Right renal pelvis (tissue), 4 donors: ENCODE measurements at regions not wholly inside any gene's neighbourhood (a gene's known extent, or its start where the extent isn't known, plus 50 kb on each side); places are given as distances from the start of the nearest gene placed in this dataset.

Source experiments
- DNase-seq, 4 donors: peaks; one replicate each; pipeline ENCODE4 v3.0.0-alpha.2; 2013; ENCODE audit warnings: low read depth in 4 of 4, low spot score in 3 of 4, missing footprints in 1 of 4

- no peak for DNase-seq
Observed at GRCh38 chr1:2932671-2933350, 88.5 kb upstream of the ACTRT2 start.

DNA sequence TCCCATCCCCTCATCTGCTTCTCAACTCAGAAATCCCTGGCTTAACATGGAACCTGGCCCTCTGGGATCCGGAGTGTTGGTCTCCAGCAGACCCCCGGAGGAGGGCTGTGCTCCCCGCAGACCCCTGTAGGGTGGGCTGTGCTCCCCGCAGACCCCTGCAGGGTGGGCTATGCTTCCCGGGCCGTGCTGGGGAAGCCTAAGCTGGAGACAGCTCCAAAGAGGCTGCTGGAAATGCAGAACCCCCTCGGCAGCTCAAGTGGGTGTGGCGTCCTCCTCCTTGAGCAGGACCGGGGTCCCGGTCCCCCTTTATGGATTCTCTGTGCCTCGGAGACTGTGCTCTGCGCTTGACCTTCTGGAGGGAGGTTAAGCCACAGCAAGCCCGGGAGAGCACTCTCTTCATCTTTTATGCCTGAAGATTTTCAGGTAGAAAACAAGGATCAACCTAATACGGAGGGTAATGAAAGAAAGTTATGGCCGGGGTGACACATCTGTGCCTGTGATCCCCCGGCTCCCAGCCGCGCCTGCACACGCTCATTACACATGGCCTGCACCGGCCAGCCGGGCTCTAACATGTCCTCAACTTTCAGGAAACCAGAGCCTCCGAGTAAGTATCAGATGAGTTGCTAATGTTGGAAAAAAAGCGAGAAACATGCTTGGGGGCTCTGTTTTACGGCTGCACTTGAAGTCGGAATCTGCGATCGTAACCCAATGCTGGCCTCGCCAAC lies 87.7 kb upstream of the ACTRT2 start:
- no peak for DNase-seq

- no peak for DNase-seq
Observed at GRCh38 chr1:2934156-2934540, 87.1 kb upstream of the ACTRT2 start.

- DNase-seq, result no peak
Observed at GRCh38 chr1:2934642-2935081, 86.6 kb upstream of the ACTRT2 start.

DNA sequence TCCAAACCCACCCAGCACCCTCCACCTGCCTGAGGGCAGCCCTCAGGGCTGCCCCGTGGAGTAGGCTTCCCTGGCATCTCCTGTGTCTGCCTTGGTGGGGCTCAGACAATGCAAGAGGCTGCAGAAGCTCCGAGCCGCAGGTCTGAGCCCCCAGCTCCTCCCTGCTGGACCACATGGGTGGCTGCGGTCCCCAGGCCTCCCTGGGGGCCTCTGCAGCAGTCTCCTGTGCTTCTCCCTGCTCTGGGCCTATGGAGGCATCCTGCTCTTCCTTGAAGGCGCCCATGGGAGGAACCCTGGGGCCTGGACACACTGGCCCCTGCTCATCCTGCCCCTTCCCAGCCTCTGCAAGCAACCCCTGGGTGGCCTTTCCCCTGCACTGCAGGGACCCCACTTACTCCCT lies 86.1 kb upstream of the ACTRT2 start:
- DNase-seq, result no peak

DNA sequence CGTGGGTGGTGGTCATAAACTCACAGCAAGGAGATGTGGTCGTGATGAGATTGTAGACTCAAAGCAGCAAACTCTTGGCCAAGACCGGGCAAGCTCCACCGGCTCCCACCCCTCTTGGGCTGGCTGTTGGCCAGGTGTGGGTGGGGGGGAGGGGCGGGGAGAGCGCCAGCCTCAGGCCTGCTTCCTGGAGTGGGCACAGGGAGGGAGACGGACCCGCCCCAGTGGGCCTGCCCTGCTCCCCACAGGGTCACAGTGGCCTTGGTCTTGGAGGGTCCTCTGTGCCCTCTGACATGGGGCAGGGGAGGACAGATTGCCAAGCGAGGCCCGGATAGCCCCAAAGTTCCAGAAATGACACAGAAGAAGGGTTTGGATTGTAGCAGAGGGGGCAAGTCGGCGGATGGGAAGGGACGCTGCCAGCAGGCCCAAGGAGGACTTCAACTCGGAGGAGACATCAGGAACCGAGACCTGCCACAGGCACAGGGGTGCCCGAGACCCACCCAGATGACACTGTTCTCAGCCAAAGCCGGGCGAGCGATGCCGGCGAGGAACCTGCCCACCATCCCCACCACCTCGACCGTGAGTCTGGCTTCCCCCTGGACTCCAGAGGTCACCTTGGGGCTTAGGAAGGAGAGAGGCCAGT lies 85.4 kb upstream of the ACTRT2 start:
- no peak for DNase-seq

DNA sequence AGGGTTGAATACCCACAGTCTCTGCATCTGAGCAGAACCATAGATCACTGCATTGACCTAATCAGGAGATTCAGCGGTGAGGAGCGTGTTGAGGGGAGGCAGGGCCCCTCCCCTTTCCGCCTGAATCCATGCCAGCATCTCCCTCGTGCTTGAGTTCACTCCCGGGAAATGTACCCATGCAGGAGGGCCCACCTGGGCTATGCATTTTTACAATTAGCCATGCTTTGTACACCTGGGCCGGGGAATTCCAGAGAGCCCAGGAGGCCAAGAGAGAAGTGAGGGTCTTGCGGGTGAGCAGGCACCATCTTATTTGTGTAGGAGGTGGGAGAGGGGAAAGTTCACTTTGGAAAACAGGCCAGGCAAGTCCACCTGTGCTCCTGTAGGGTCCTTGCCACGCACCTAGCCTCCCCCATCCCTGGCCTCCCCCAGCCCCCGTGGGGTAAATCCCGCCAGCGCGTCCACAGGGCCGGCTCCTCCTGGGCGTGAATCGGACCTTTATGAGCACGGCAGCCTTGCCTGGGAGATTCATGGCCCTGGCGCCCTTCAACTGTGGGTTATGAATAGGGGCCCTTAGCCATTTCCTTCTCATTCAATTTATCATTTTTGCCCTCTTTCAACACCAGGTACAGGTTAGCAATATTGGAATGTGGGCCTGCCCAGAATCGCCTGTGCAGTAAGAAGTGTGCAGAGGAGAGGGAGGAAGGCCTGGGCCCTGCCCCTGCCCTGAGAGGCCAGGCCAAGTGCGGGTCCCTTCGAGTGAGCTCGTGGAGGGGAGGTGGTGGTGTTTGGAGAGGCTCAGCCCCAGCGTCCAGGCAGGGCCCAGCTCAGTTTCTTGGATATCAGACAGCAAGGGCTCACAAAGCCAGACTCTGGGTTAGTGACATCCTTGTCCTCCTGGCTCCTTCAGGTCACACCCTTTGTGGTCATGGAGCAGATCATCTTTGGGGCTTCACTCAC lies 84.4 kb upstream of the ACTRT2 start:
- no peak for DNase-seq

- no peak for DNase-seq
Observed at GRCh38 chr1:2937805-2938204, 83.5 kb upstream of the ACTRT2 start.

- no peak for DNase-seq
Observed at GRCh38 chr1:2939041-2939552, 82.2 kb upstream of the ACTRT2 start.

GRCh38 chr1:2940178-2940577 lies 81.1 kb upstream of the ACTRT2 start:
- DNase-seq, result no peak

- DNase-seq, result no peak
Observed at GRCh38 chr1:2941040-2941439, 80.2 kb upstream of the ACTRT2 start.

DNA sequence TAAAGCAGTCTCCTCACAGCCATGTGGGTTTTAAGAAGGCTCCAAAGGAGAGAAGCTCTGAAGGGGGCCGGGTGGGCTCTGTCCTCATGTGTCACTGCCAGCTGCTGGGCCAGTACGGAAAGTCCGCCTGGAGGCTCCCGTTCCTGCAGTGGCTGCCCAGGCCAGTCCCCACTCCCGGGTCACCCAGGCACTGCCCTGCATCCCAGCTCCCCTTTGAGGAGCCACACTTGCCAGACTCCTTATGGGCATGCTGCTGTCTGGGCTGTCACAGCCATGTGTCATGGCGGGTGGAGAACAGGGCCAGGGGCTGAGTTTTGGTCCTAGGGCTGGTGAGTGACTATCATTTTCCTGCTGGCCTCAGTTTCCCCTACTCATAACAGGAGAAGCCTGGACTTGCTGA lies 79.4 kb upstream of the ACTRT2 start:
- DNase-seq, result no peak

DNA sequence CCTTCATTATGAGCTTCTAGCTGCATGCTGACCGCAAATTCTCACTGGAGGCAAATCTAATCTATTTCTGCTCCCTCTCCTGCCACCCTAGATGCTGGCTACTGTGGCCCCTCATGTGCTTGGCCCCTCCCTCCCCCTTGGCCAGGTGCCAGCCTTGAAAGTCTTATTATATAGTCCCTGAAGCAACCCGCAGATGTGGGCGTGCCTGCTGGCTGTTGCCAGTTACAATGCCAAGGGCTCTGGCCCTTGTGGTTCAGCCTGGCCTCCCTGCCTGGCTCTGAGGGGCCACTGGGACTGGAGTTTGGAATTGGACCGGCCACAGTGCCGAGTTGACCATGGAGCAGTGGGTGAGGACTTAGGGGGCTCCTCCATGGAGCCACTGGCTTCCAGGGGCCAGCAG lies 78.9 kb upstream of the ACTRT2 start:
- DNase-seq, result no peak

- no peak for DNase-seq
Observed at GRCh38 chr1:2943686-2944260, 77.5 kb upstream of the ACTRT2 start.

GRCh38 chr1:2944705-2945104 lies 76.6 kb upstream of the ACTRT2 start:
- no peak for DNase-seq

- no peak for DNase-seq
Observed at GRCh38 chr1:2945821-2946231, 75.4 kb upstream of the ACTRT2 start.

DNA sequence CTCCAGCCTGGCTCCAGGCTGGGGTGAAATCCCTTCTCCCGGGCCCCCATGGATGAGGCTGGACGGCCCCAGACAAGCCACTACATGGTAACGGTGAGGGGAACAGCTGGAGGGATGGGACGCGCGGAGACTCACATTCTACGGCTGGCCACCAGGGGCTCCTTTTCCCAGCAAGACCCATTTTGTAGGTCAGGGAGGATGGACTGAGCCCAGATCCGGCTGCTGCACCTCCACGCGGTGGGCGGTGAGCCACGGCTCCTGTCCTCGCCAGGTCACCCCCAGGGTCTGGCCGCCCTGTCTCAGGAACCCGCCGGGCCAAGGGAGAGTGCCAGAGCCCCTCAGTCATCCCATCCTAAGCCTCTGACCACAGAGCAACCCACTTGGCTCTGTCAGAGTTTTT lies 75.0 kb upstream of the ACTRT2 start:
- no peak for DNase-seq

DNA sequence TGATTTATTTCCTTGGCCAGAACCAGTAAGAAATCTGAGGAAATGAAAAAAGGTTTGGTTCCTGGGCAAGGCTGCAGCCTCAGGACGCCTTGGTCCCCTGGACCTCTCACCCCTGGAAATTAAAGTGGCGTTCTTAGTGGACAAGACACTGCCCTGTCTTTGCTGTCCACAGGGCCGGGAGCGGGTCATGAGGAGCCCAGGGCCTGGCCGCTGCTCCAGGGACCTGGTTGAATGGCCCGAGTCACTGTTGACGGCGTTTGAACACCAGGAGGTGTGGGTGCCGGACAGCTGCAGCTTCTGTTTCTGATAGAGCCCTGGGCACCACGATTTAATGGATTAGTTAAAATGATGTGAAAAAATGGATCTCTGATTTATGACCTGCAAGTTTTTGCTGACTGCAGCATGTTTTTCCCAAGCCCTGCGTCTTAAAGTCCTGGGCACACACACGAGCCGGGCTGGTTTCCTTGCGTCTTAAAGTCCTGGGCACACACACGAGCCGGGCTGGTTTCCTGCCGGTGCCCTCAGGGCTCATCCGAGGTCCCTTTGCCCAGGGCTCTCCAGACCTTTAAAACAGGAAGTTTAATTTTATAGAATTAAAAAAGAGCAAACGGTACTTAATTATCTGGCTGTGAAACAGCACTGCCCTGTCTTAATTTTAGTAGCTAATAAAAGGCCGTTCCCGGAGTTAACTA lies 74.1 kb upstream of the ACTRT2 start:
- no peak for DNase-seq

GRCh38 chr1:2948001-2948750 lies 73.1 kb upstream of the ACTRT2 start:
- no peak for DNase-seq
